Cardiac muscle cell (in vitro differentiated cells and primary cell): ENCODE measurements at regions not wholly inside any gene's neighbourhood (a gene's known extent, or its start where the extent isn't known, plus 50 kb on each side); places are given as distances from the start of the nearest gene placed in this dataset.
"Not testable (repeated sequence)": the region's sequence is repeated elsewhere in the genome, so short reads cannot be mapped to it uniquely, and the experiment has no call there.

Experiments
- DNase-seq, 2 donors: peaks; one replicate each; pipeline versions ENCODE4 v3.0.0 to v3.0.0-alpha.2; 2010 to 2017; ENCODE audit warnings: low read depth in 1 of 2, low spot score in 1 of 2
- H3K27ac ChIP-seq: fragments of 200-600 bp; sonication (generic); 2 replicates; pipeline ENCODE4 v1.5.1; 2016
- H3K27me3 ChIP-seq: fragments of 200-600 bp; sonication (generic); 2 replicates; pipeline ENCODE4 v1.6.0; 2016; ENCODE audit warnings: control low read depth
- H3K36me3 ChIP-seq: fragments of 200-600 bp; sonication (generic); 2 replicates; pipeline ENCODE4 v1.5.1; 2016; ENCODE audit warnings: control low read depth
- H3K4me1 ChIP-seq: fragments of 200-600 bp; sonication (generic); 2 replicates; pipeline ENCODE4 v1.8.1; 2017; ENCODE audit warnings: low read depth, mild to moderate bottlenecking, mixed run types
- H3K4me3 ChIP-seq: fragments of 200-600 bp; sonication (generic); 2 replicates; pipeline ENCODE4 v1.5.1; 2016; ENCODE audit warnings: mild to moderate bottlenecking
- H3K9me3 ChIP-seq: fragments of 200-600 bp; sonication (generic); 2 replicates; pipeline ENCODE4 v1.5.1; 2017; ENCODE audit warnings: low read depth, mild to moderate bottlenecking, control low read depth
- CTCF ChIP-seq: IDR thresholded peaks from 2 replicates; pipeline ENCODE4 v1.5.1; 2012; ENCODE audit warnings: low read depth, mild to moderate bottlenecking, low read length

DNA sequence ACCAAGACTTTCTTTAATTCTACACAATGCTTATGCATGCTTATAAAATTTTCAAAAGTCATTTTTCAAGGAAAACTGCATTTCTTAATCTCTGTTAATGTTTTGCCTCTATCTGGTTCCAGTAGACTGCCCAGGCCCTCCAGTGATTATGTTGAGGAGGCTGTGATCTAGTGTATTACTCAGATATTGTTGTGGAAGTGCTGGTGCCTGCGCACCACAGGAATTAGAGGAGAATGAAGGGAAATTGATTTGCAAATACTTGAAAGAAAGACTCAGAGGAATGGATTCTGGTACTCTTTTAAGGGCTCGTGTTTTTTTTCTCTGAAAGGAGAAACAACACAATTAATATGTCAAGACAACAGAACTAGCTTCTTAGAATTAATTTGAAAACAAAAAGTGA, 1015.1 kb downstream of the RPA4 start:
- H3K27me3 ChIP-seq, result no peaks in the 10 kb centered on the region
- H3K4me1 ChIP-seq, result peaks cover 14% of the 10 kb centered on the region
- TF ChIP-seq CTCF, result no peak
- no peaks in the 10 kb centered on the region for H3K9me3 ChIP-seq
- no peak overlapping the region for H3K4me3 ChIP-seq
- no peak overlapping the region for H3K27ac ChIP-seq
- H3K36me3 ChIP-seq, result no peaks in the 10 kb centered on the region
- DNase-seq, result no peak

- Histone ChIP-seq H3K27me3 (no peaks in the 10 kb centered on the region), H3K4me1 (no peaks in the 10 kb centered on the region), H3K9me3 (no peaks in the 10 kb centered on the region), H3K4me3 (no peak overlapping the region), H3K36me3 (no peaks in the 10 kb centered on the region), H3K27ac (no peak overlapping the region)
- DNase-seq, result no peak
- TF ChIP-seq CTCF, result no peak
Observed at GRCh38 chrX:97907791-97908190, 1024.1 kb downstream of the RPA4 start.

- Histone ChIP-seq H3K27me3 (no peaks in the 10 kb centered on the region), H3K4me3 (no peak overlapping the region), H3K27ac (no peak overlapping the region), H3K9me3 (no peaks in the 10 kb centered on the region), H3K36me3 (no peaks in the 10 kb centered on the region), H3K4me1 (no peaks in the 10 kb centered on the region)
- DNase-seq, result no peak
- TF ChIP-seq CTCF, result no peak
Observed at GRCh38 chrX:97909245-97909644, 1025.5 kb downstream of the RPA4 start.

GRCh38 chrX:97915390-97915789, 1031.7 kb downstream of the RPA4 start:
- not testable (repeated sequence) for DNase-seq

GRCh38 chrX:97921223-97921622, 1037.5 kb downstream of the RPA4 start:
- H3K4me3 ChIP-seq, H3K36me3 ChIP-seq, H3K4me1 ChIP-seq, H3K27ac ChIP-seq, H3K27me3 ChIP-seq, DNase-seq, H3K9me3 ChIP-seq: not testable (repeated sequence)

More at GRCh38 chrX:97915390-97915789, 1031.7 kb downstream of the RPA4 start:
- not testable (repeated sequence) for H3K27me3 ChIP-seq, H3K4me1 ChIP-seq, H3K4me3 ChIP-seq, H3K27ac ChIP-seq, H3K36me3 ChIP-seq, H3K9me3 ChIP-seq

- no peak for TF ChIP-seq CTCF
- H3K9me3 ChIP-seq, result no peaks in the 10 kb centered on the region
- no peak for DNase-seq
- no peaks in the 10 kb centered on the region for H3K4me1 ChIP-seq
- no peak overlapping the region for H3K4me3 ChIP-seq
- no peaks in the 10 kb centered on the region for H3K36me3 ChIP-seq
- H3K27me3 ChIP-seq, result no peaks in the 10 kb centered on the region
- H3K27ac ChIP-seq, result no peak overlapping the region
Observed at GRCh38 chrX:97931586-97931985, 1047.9 kb downstream of the RPA4 start.

DNA sequence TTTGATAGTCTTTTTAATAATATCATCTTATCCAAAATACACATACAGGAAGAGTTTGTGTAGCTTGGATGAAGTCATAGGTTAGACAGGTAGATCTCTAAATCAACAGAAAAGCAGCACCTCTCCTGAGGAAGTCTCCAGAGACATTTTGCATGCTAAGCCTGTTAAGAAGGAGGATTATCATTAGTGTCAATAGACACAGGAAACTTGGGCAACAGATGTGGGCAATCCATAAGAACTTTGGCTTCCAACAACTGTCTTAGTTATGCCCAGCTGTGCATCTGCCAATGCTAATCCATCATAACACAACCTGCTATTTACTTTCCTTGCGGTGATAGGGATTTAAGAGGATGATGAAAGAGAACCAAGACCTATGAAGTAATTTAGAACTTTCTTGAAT, 1052.6 kb downstream of the RPA4 start:
- DNase-seq, result no peak
- no peaks in the 10 kb centered on the region for H3K27me3 ChIP-seq
- no peaks in the 10 kb centered on the region for H3K36me3 ChIP-seq
- H3K9me3 ChIP-seq, result no peaks in the 10 kb centered on the region
- no peak for TF ChIP-seq CTCF
- H3K4me1 ChIP-seq, result no peaks in the 10 kb centered on the region
- no peak overlapping the region for H3K4me3 ChIP-seq
- no peak overlapping the region for H3K27ac ChIP-seq
